WTC11 (cell line): ENCODE measurements at regions not wholly inside any gene's neighbourhood (a gene's known extent, or its start where the extent isn't known, plus 50 kb on each side); places are given as distances from the start of the nearest gene placed in this dataset.

Experiments
- ATAC-seq: fragments of 200-7000 bp; cut with Tn5 transposase; 2 replicates; pipeline ENCODE4 v1.10.0; 2021; ENCODE audit warnings: mild to moderate bottlenecking, moderate library complexity
- CTCF ChIA-PET: fragments of 300-600 bp; sonication (Branson Sonifier 250); formaldehyde crosslinking; loops from one replicate; lab custom pipeline; 2021; ENCODE audit warnings: antibody characterized with exemption; lab: Charles Lee
- POLR2A ChIA-PET: fragments of 350-600 bp; sonication (Branson Sonifier 250); formaldehyde crosslinking; loops from one replicate; lab custom pipeline; 2021; ENCODE audit warnings: antibody characterized with exemption; lab: Charles Lee
- DNase-seq: peaks from one replicate; pipeline ENCODE4 v3.0.0; 2021; ENCODE audit warnings: low spot score
- H3K27ac Mint-ChIP-seq: 2 replicates; pipeline ENCODE4 v1.8.0; 2021; ENCODE audit warnings: mixed read lengths
- H3K27me3 Mint-ChIP-seq: 2 replicates; pipeline ENCODE4 v1.8.0; 2021; ENCODE audit warnings: low read depth, mild to moderate bottlenecking, moderate library complexity, mixed read lengths
- H3K36me3 Mint-ChIP-seq: 2 replicates; pipeline ENCODE4 v1.8.0; 2021; ENCODE audit warnings: mixed read lengths
- H3K4me1 Mint-ChIP-seq: 2 replicates; pipeline ENCODE4 v1.8.0; 2022; ENCODE audit warnings: mixed read lengths
- H3K4me3 Mint-ChIP-seq: 2 replicates; pipeline ENCODE4 v1.8.0; 2021; ENCODE audit warnings: mild to moderate bottlenecking, moderate library complexity, mixed read lengths
- H3K9me3 Mint-ChIP-seq: 2 replicates; pipeline ENCODE4 v1.8.0; 2021; ENCODE audit warnings: mixed read lengths
- ESRRA ChIP-seq: sonication (generic); formaldehyde crosslinking; IDR thresholded peaks from 2 replicates; pipeline ENCODE4 v1.8.1; 2022; ENCODE audit warnings: mild to moderate bottlenecking, missing genetic modification reagents, borderline replicate concordance
- FOXP1 ChIP-seq: sonication (generic); formaldehyde crosslinking; IDR thresholded peaks from 2 replicates; pipeline ENCODE4 v1.8.0; 2022; ENCODE audit warnings: missing genetic modification reagents, mild to moderate bottlenecking, moderate library complexity, borderline replicate concordance
- KAT7 ChIP-seq: sonication (generic); formaldehyde crosslinking; IDR thresholded peaks from 2 replicates; pipeline ENCODE4 v1.8.1; 2023; ENCODE audit warnings: missing genetic modification reagents, mild to moderate bottlenecking, borderline replicate concordance
- NFE2L1 ChIP-seq: sonication (generic); formaldehyde crosslinking; IDR thresholded peaks from 2 replicates; pipeline ENCODE4 v1.8.1; 2023; ENCODE audit warnings: missing genetic modification reagents
- TEAD4 ChIP-seq: sonication (generic); formaldehyde crosslinking; IDR thresholded peaks from 2 replicates; pipeline ENCODE4 v1.8.0; 2022; ENCODE audit warnings: mild to moderate bottlenecking, missing genetic modification reagents
- ZNF232 ChIP-seq: sonication (generic); formaldehyde crosslinking; IDR thresholded peaks from 2 replicates; pipeline ENCODE4 v1.8.0; 2022; ENCODE audit warnings: mild to moderate bottlenecking, missing genetic modification reagents
- ZNF263 ChIP-seq: sonication (generic); formaldehyde crosslinking; IDR thresholded peaks from 2 replicates; pipeline ENCODE4 v1.8.1; 2022; ENCODE audit warnings: low read depth, mild to moderate bottlenecking, moderate library complexity, missing genetic modification reagents
- ZNF396 ChIP-seq: fragments of 250-450 bp; sonication (Bioruptor Pico); IDR thresholded peaks from 2 replicates; pipeline ENCODE4 v1.8.0; 2021; ENCODE audit warnings: mild to moderate bottlenecking, moderate library complexity, borderline replicate concordance
- TF ChIP-seq, protein P1 (sequence below): sonication (generic); formaldehyde crosslinking; IDR thresholded peaks from 2 replicates; pipeline ENCODE4 v1.8.1; 2023; ENCODE audit warnings: mild to moderate bottlenecking, missing genetic modification reagents
- TF ChIP-seq, protein P2 (sequence below): sonication (generic); formaldehyde crosslinking; IDR thresholded peaks from 2 replicates; pipeline ENCODE4 v1.8.1; 2022; ENCODE audit warnings: low read depth, mild to moderate bottlenecking, moderate library complexity, missing genetic modification reagents, borderline replicate concordance
- TF ChIP-seq, protein P3 (sequence below): sonication (generic); formaldehyde crosslinking; IDR thresholded peaks from 2 replicates; pipeline ENCODE4 v1.8.1; 2023; ENCODE audit warnings: mild to moderate bottlenecking, missing genetic modification reagents, moderate library complexity
- TF ChIP-seq, protein P4 (sequence below): sonication (generic); formaldehyde crosslinking; IDR thresholded peaks from 2 replicates; pipeline ENCODE4 v1.8.1; 2023; ENCODE audit warnings: mild to moderate bottlenecking, missing genetic modification reagents
- TF ChIP-seq, protein P5 (sequence below): fragments of 250-450 bp; sonication (Bioruptor Pico); IDR thresholded peaks from 2 replicates; pipeline ENCODE4 v1.9.0; 2021; ENCODE audit warnings: mild to moderate bottlenecking

DNA sequence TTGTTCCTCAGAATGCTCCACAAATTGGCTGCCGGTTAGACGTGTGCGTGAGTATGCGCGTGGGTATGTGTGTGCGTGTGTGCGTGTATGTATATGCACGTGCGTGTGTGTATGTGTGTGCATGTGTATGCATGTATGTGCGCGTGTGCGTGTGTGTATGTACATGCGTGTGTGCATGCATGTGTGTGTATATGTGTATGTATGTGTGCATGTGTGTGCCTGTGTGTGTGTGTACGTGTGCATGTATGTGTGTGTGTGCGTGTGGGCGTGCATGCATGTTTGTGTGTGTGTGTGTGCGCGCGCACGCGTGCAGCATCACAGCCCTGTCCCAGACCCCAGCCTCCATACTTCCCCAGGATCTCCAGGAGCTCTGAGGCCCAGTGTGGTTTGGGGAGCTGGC lies 183.1 kb upstream of the IER5L start:
- peak overlapping the region; percentile 8; the same call in 1 of the 2 replicates for H3K27ac Mint-ChIP-seq
- ChIA-PET POLR2A (no interaction called here), CTCF (interaction anchor here (0.5 kb wide), 1 partner anchor 220 kb away, joined by 4 read pairs; no protein-coding TSS in a partner anchor)
- peak; percentile 46; the same call in 1 of the 2 replicates for TF ChIP-seq FOXP1 (CRISPR knock-in tag)
- no peak for TF ChIP-seq TEAD4 (CRISPR knock-in tag)
- H3K4me1 Mint-ChIP-seq: peaks cover 19% of the 10 kb centered on the region
- peaks cover 5% of the 10 kb centered on the region; the same call in 1 of the 2 replicates for H3K27me3 Mint-ChIP-seq
- DNase-seq: no peak
- H3K36me3 Mint-ChIP-seq: no peaks in the 10 kb centered on the region
- ATAC-seq: no peak
- no peak overlapping the region for H3K4me3 Mint-ChIP-seq
- H3K9me3 Mint-ChIP-seq: peaks cover 1% of the 10 kb centered on the region; the same call in 1 of the 2 replicates

DNA sequence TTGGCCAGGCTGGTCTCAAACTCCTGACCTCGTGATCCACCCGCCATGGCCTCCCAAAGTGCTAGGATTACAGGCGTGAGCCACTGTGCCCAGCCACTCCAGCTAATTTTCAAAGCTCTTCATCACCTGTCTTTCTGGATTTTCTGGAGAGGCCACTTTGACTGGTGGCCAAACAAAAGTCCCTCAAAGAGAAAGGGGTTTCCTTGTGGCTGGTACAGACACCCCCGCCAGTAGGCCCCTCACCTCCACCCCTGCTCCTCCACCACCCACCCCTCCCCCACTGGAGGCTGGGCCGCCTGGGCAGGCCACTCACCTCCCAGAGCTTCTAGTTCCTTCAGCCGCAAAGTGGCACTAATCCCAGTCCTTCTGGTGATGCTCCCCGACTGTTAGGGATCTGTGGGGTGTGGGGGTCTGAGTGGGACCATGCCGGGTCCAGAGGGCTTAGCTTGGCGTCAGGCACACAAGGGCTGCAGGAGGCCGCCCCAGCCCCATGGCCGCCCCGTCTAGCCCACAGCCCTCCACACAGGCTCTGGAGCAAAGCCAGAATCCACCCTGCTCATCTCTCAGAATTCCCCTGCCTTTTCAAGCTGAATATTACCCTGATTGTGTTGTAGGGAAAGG lies 182.0 kb upstream of the IER5L start:
- TF ChIP-seq, protein P1, sequence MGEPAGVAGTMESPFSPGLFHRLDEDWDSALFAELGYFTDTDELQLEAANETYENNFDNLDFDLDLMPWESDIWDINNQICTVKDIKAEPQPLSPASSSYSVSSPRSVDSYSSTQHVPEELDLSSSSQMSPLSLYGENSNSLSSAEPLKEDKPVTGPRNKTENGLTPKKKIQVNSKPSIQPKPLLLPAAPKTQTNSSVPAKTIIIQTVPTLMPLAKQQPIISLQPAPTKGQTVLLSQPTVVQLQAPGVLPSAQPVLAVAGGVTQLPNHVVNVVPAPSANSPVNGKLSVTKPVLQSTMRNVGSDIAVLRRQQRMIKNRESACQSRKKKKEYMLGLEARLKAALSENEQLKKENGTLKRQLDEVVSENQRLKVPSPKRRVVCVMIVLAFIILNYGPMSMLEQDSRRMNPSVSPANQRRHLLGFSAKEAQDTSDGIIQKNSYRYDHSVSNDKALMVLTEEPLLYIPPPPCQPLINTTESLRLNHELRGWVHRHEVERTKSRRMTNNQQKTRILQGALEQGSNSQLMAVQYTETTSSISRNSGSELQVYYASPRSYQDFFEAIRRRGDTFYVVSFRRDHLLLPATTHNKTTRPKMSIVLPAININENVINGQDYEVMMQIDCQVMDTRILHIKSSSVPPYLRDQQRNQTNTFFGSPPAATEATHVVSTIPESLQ (CRISPR knock-in tag): no peak
- TF ChIP-seq ZNF396: no peak
- no peak for TF ChIP-seq ZNF232 (CRISPR knock-in tag)
- TF ChIP-seq, protein P2, sequence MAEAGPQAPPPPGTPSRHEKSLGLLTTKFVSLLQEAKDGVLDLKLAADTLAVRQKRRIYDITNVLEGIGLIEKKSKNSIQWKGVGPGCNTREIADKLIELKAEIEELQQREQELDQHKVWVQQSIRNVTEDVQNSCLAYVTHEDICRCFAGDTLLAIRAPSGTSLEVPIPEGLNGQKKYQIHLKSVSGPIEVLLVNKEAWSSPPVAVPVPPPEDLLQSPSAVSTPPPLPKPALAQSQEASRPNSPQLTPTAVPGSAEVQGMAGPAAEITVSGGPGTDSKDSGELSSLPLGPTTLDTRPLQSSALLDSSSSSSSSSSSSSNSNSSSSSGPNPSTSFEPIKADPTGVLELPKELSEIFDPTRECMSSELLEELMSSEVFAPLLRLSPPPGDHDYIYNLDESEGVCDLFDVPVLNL (CRISPR knock-in tag): no peak
- no peak for TF ChIP-seq KAT7
- H3K27me3 Mint-ChIP-seq: peaks cover 12% of the 10 kb centered on the region
- ChIA-PET CTCF (no interaction called here), POLR2A (interaction anchor here (0.7 to 1.0 kb wide), 2 partner anchors 136 to 199 kb away, joined by 3 to 4 read pairs; no protein-coding TSS in a partner anchor)
- H3K27ac Mint-ChIP-seq: no peak overlapping the region
- H3K4me1 Mint-ChIP-seq: peaks cover 19% of the 10 kb centered on the region
- H3K9me3 Mint-ChIP-seq: peaks cover 13% of the 10 kb centered on the region
- DNase-seq: no peak
- H3K4me3 Mint-ChIP-seq: no peak overlapping the region
- ATAC-seq: no peak
- peaks cover 5% of the 10 kb centered on the region; the same call in 1 of the 2 replicates for H3K36me3 Mint-ChIP-seq

DNA sequence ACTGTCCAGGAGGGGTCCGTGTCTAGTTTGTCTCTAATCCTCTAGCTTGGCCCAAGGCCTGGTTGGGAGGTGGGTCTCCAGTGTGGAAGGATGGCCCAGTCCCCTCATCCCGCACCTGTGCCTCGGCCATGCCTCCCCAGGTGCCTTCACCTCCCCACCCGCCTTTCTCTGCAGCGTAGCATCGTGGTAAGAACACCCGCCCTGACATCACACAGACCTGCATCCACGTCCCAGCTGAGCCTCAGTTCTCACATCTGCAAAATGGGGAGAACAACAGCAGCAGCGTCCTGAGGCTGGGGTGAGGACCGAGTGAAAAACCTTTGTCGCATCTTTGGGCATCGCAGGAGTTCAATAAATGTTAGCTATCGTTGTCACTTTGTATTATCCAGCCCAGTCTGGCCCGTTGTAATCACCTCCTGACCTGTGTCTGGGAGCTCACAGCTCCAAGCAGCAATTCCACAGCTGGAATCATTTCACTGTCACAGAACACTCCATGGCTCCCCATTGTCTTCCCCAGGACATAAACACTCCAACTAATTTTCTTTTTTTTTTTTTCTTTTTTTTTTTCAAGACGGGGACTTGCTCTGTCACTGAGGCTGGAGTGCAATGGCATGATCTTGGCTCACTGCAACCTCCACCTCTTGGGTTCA lies 181.2 kb upstream of the IER5L start:
- H3K4me3 Mint-ChIP-seq: no peak overlapping the region
- H3K27me3 Mint-ChIP-seq: peaks cover 12% of the 10 kb centered on the region
- ATAC-seq (no peak), DNase-seq (no peak)
- ChIA-PET POLR2A (interaction anchor here (0.7 kb wide), 1 partner anchor 200 kb away, joined by 3 read pairs; no protein-coding TSS in a partner anchor), CTCF (no interaction called here)
- peaks cover 5% of the 10 kb centered on the region; the same call in 1 of the 2 replicates for H3K36me3 Mint-ChIP-seq
- peaks cover 19% of the 10 kb centered on the region for H3K4me1 Mint-ChIP-seq
- TF ChIP-seq ZNF263: no peak
- TF ChIP-seq, protein P3, sequence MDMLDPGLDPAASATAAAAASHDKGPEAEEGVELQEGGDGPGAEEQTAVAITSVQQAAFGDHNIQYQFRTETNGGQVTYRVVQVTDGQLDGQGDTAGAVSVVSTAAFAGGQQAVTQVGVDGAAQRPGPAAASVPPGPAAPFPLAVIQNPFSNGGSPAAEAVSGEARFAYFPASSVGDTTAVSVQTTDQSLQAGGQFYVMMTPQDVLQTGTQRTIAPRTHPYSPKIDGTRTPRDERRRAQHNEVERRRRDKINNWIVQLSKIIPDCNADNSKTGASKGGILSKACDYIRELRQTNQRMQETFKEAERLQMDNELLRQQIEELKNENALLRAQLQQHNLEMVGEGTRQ (CRISPR knock-in tag): no peak
- TF ChIP-seq, protein P4, sequence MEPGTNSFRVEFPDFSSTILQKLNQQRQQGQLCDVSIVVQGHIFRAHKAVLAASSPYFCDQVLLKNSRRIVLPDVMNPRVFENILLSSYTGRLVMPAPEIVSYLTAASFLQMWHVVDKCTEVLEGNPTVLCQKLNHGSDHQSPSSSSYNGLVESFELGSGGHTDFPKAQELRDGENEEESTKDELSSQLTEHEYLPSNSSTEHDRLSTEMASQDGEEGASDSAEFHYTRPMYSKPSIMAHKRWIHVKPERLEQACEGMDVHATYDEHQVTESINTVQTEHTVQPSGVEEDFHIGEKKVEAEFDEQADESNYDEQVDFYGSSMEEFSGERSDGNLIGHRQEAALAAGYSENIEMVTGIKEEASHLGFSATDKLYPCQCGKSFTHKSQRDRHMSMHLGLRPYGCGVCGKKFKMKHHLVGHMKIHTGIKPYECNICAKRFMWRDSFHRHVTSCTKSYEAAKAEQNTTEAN (CRISPR knock-in tag): no peak
- TF ChIP-seq NFE2L1 (CRISPR knock-in tag): no peak
- no peak for TF ChIP-seq ESRRA (CRISPR knock-in tag)
- TF ChIP-seq, protein P5, sequence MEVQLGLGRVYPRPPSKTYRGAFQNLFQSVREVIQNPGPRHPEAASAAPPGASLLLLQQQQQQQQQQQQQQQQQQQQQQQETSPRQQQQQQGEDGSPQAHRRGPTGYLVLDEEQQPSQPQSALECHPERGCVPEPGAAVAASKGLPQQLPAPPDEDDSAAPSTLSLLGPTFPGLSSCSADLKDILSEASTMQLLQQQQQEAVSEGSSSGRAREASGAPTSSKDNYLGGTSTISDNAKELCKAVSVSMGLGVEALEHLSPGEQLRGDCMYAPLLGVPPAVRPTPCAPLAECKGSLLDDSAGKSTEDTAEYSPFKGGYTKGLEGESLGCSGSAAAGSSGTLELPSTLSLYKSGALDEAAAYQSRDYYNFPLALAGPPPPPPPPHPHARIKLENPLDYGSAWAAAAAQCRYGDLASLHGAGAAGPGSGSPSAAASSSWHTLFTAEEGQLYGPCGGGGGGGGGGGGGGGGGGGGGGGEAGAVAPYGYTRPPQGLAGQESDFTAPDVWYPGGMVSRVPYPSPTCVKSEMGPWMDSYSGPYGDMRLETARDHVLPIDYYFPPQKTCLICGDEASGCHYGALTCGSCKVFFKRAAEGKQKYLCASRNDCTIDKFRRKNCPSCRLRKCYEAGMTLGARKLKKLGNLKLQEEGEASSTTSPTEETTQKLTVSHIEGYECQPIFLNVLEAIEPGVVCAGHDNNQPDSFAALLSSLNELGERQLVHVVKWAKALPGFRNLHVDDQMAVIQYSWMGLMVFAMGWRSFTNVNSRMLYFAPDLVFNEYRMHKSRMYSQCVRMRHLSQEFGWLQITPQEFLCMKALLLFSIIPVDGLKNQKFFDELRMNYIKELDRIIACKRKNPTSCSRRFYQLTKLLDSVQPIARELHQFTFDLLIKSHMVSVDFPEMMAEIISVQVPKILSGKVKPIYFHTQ (CRISPR knock-in tag): no peak
- H3K9me3 Mint-ChIP-seq: peaks cover 13% of the 10 kb centered on the region
- no peak overlapping the region for H3K27ac Mint-ChIP-seq
